Upper lobe of left lung (tissue), 6 donors: ENCODE measurements at regions not wholly inside any gene's neighbourhood (a gene's known extent, or its start where the extent isn't known, plus 50 kb on each side); places are given as distances from the start of the nearest gene placed in this dataset.

Source experiments
- ATAC-seq, 2 donors: fragments of 200-7000 bp; cut with Tn5 transposase; one replicate each; pipeline ENCODE4 v1.9.1; 2022; ENCODE audit warnings: mild to moderate bottlenecking in 2 of 2, moderate library complexity in 2 of 2; ENCODE audit not compliant: low FRiP score in 2 of 2
- DNase-seq, 2 donors: peaks; one replicate each; pipeline ENCODE4 v3.0.0-alpha.2; 2019 to 2020
- H3K27ac ChIP-seq, 4 donors: fragments of 200-600 bp; sonication (generic); one replicate each; pipeline ENCODE4 v1.5.1; 2016 to 2019
- H3K27me3 ChIP-seq, 4 donors: fragments of 200-600 bp; sonication (generic); one replicate each; pipeline ENCODE4 v1.5.1; 2017 to 2019
- H3K36me3 ChIP-seq, 4 donors: fragments of 200-600 bp; sonication (generic); one replicate each; pipeline ENCODE4 v1.5.1; 2016 to 2019
- H3K4me1 ChIP-seq, 4 donors: fragments of 200-600 bp; sonication (generic); one replicate each; pipeline ENCODE4 v1.5.1; 2018 to 2019
- H3K4me3 ChIP-seq, 4 donors: fragments of 200-600 bp; sonication (generic); one replicate each; pipeline ENCODE4 v1.5.1; 2017 to 2019; ENCODE audit warnings: mild to moderate bottlenecking in 2 of 4, moderate library complexity in 1 of 4
- H3K9me3 ChIP-seq, 4 donors: fragments of 200-600 bp; sonication (generic); one replicate each; pipeline ENCODE4 v1.5.1; 2018 to 2019
- CTCF ChIP-seq, 6 experiments: fragments of 450-650 bp in 4 of 6; fragments of 200-600 bp in 2 of 6; sonication (generic) in 2 of 6; IDR thresholded peaks; one replicate each; pipeline ENCODE4 v1.5.1; 2016 to 2019; ENCODE audit warnings: antibody characterized with exemption in 6 of 6
- EP300 ChIP-seq, 4 donors: sonication (generic); formaldehyde crosslinking; IDR thresholded peaks; one replicate each; pipeline ENCODE4 v1.5.1; 2017; ENCODE audit warnings: antibody characterized with exemption in 4 of 4, control low read depth in 2 of 4
- POLR2A ChIP-seq, 4 donors: fragments of 450-650 bp; IDR thresholded peaks; one replicate each; pipeline ENCODE4 v1.5.1; 2016 to 2017; ENCODE audit warnings: antibody characterized with exemption in 4 of 4, mild to moderate bottlenecking in 2 of 4
- POLR2AphosphoS5 ChIP-seq, 2 donors: sonication (generic); formaldehyde crosslinking; IDR thresholded peaks; one replicate each; pipeline ENCODE4 v1.5.1; 2017; ENCODE audit warnings: antibody characterized with exemption in 2 of 2
- WGBS, 2 donors: methylation state at CpG; one replicate each; pipeline ENCODE4 v1.1.5; 2017 to 2018; 5-methylcytosine and 5-hydroxymethylcytosine counted together
- donor health status: DM: no; HTN: no; CAD: no; lungs with moderate emphysema.
- donor health status: DM: no; HTN: yes; CAD: no; lungs with severe emphysema.

DNA sequence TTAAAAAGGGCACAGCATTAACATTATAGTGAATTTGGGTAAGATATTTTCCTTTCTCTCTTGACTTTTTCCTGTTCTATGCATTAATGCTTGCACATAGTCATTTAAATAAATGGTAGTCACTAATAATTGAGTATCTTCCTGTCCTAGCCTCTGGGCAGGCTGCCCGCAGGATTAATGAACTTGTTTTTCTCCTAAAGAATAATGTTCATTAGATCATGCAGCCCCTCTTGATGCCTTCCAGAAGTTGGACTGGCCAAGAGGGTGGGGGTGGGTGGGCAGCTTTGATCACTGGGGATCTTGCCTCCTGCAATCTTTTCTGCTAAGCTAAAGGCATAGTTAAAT, 514.5 kb upstream of the CDH2 start:
- WGBS, 2 donors: 65 to 83% methylated on average over 1 of the region's 1 CpG
- H3K36me3 ChIP-seq: no peaks in the 10 kb centered on the region
- ATAC-seq (no peak), DNase-seq (no peak)
- no peaks in the 10 kb centered on the region for H3K4me1 ChIP-seq
- H3K4me3 ChIP-seq: no peak overlapping the region
- no peak overlapping the region for H3K27ac ChIP-seq
- no peaks in the 10 kb centered on the region for H3K9me3 ChIP-seq
- H3K27me3 ChIP-seq: no peaks in the 10 kb centered on the region
- TF ChIP-seq POLR2AphosphoS5 (IDR thresholded peaks at IDR 0.05) (no peak), POLR2A (IDR thresholded peaks at IDR 0.05) (no peak), CTCF (IDR thresholded peaks at IDR 0.05) (no peak), EP300 (IDR thresholded peaks at IDR 0.05) (no peak)

- Histone ChIP-seq H3K36me3 (no peaks in the 10 kb centered on the region), H3K27me3 (no peaks in the 10 kb centered on the region), H3K9me3 (no peaks in the 10 kb centered on the region), H3K27ac (no peak overlapping the region), H3K4me1 (no peaks in the 10 kb centered on the region), H3K4me3 (no peak overlapping the region)
- 82 to 83% methylated on average over 6 of the region's 6 CpGs for WGBS, 2 donors
- TF ChIP-seq POLR2A (IDR thresholded peaks at IDR 0.05) (no peak), EP300 (IDR thresholded peaks at IDR 0.05) (no peak), CTCF (IDR thresholded peaks at IDR 0.05) (no peak), POLR2AphosphoS5 (IDR thresholded peaks at IDR 0.05) (no peak)
- DNase-seq (no peak), ATAC-seq (no peak)
Measured at GRCh38 chr18:28690836-28691495, 514.0 kb upstream of the CDH2 start.

DNA sequence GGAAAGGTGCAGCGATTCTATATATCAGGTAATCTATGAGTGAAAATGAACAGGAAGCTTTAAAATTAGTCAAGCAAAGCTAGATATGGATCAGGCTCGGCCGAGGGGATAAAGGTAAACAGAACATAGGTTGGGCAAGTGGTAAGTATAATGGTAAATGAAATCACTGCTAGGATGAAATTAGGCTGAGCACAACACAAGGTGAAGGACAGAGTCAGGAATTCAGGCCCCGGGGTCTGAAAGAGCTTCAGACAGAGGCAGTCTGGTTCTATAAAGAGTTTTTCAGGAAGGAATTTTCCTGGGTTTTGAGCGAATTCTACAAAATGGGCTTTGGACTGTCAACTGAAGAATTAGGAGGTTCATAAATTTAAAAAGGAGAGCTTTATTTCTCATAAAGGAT, 513.2 kb upstream of the CDH2 start:
- Histone ChIP-seq H3K27ac (no peak overlapping the region), H3K9me3 (no peaks in the 10 kb centered on the region), H3K4me1 (no peaks in the 10 kb centered on the region), H3K27me3 (no peaks in the 10 kb centered on the region), H3K4me3 (no peak overlapping the region), H3K36me3 (no peaks in the 10 kb centered on the region)
- ATAC-seq (no peak), DNase-seq (no peak)
- TF ChIP-seq POLR2AphosphoS5 (IDR thresholded peaks at IDR 0.05) (no peak), POLR2A (IDR thresholded peaks at IDR 0.05) (no peak), CTCF (IDR thresholded peaks at IDR 0.05) (no peak), EP300 (IDR thresholded peaks at IDR 0.05) (no peak)
- WGBS, 2 donors: 70 to 81% methylated on average over 5 of the region's 5 CpGs

GRCh38 chr18:28689588-28689987, 512.7 kb upstream of the CDH2 start:
- DNase-seq (no peak), ATAC-seq (no peak)
- no peaks in the 10 kb centered on the region for H3K27me3 ChIP-seq
- no peaks in the 10 kb centered on the region for H3K36me3 ChIP-seq
- H3K9me3 ChIP-seq: no peaks in the 10 kb centered on the region
- no peak overlapping the region for H3K27ac ChIP-seq
- no peak for TF ChIP-seq POLR2A (IDR thresholded peaks at IDR 0.05)
- no peak for TF ChIP-seq EP300 (IDR thresholded peaks at IDR 0.05)
- TF ChIP-seq POLR2AphosphoS5 (IDR thresholded peaks at IDR 0.05): no peak
- TF ChIP-seq CTCF (IDR thresholded peaks at IDR 0.05): no peak
- 14 to 61% methylated on average over 1 of the region's 1 CpG for WGBS, 2 donors
- no peak overlapping the region for H3K4me3 ChIP-seq
- no peaks in the 10 kb centered on the region for H3K4me1 ChIP-seq

- Histone ChIP-seq H3K27ac (no peak overlapping the region), H3K27me3 (no peaks in the 10 kb centered on the region), H3K4me3 (no peak overlapping the region), H3K4me1 (no peaks in the 10 kb centered on the region), H3K9me3 (no peaks in the 10 kb centered on the region), H3K36me3 (no peaks in the 10 kb centered on the region)
- no peak for DNase-seq
- 66 to 74% methylated on average over 3 of the region's 3 CpGs for WGBS, 2 donors
- TF ChIP-seq EP300 (IDR thresholded peaks at IDR 0.05) (no peak), POLR2AphosphoS5 (IDR thresholded peaks at IDR 0.05) (no peak), POLR2A (IDR thresholded peaks at IDR 0.05) (no peak), CTCF (IDR thresholded peaks at IDR 0.05) (no peak)
- no peak for ATAC-seq
Measured at GRCh38 chr18:28684746-28685355, 507.9 kb upstream of the CDH2 start.
